ENCODE measurements at regions not wholly inside any gene's neighbourhood (a gene's known extent, or its start where the extent isn't known, plus 50 kb on each side); places are given as distances from the start of the nearest gene placed in this dataset.

- in situ Hi-C loops (cut with HindIII; ENCODE audit: low sequenced_read_pairs), result no loop called here
- TF ChIP-seq CTCF (IDR thresholded peaks at IDR 0.05; ENCODE audit: low read depth, low read length), result no peak
- no peak for DNase-seq (ENCODE audit: low read depth, low spot score)
- H3K4me3 ChIP-seq (ENCODE audit: low read depth, low read length), result no peak overlapping the region
Measured at GRCh38 chr7:21169667-21170580, 258.0 kb upstream of the SP4 start.

GRCh38 chr7:21172800-21173199 is 255.1 kb upstream of the SP4 start:
- in situ Hi-C loops (cut with HindIII; ENCODE audit: low sequenced_read_pairs), result no loop called here
- DNase-seq (ENCODE audit: low read depth, low spot score), result no peak
- TF ChIP-seq CTCF (IDR thresholded peaks at IDR 0.05; ENCODE audit: low read depth, low read length), result no peak
- no peak overlapping the region for H3K4me3 ChIP-seq (ENCODE audit: low read depth, low read length)

GRCh38 chr7:21173436-21173835 is 254.4 kb upstream of the SP4 start:
- no peak for DNase-seq (ENCODE audit: low read depth, low spot score)
- no peak for TF ChIP-seq CTCF (IDR thresholded peaks at IDR 0.05; ENCODE audit: low read depth, low read length)
- no peak overlapping the region for H3K4me3 ChIP-seq (ENCODE audit: low read depth, low read length)
- in situ Hi-C loops (cut with HindIII; ENCODE audit: low sequenced_read_pairs), result no loop called here

- in situ Hi-C loops (cut with HindIII; ENCODE audit: low sequenced_read_pairs), result no loop called here
- DNase-seq (ENCODE audit: low read depth, low spot score), result no peak
- H3K4me3 ChIP-seq (ENCODE audit: low read depth, low read length), result no peak overlapping the region
- TF ChIP-seq CTCF (IDR thresholded peaks at IDR 0.05; ENCODE audit: low read depth, low read length), result no peak
Measured at GRCh38 chr7:21175714-21176113, 252.2 kb upstream of the SP4 start.

- DNase-seq (ENCODE audit: low read depth, low spot score), result no peak
- TF ChIP-seq CTCF (IDR thresholded peaks at IDR 0.05; ENCODE audit: low read depth, low read length), result no peak
- H3K4me3 ChIP-seq (ENCODE audit: low read depth, low read length), result no peak overlapping the region
- in situ Hi-C loops (cut with HindIII; ENCODE audit: low sequenced_read_pairs), result no loop called here
Measured at GRCh38 chr7:21184942-21185652, 242.8 kb upstream of the SP4 start.

GRCh38 chr7:21185653-21186265 is 242.1 kb upstream of the SP4 start:
- H3K4me3 ChIP-seq (ENCODE audit: low read depth, low read length), result no peak overlapping the region
- TF ChIP-seq CTCF (IDR thresholded peaks at IDR 0.05; ENCODE audit: low read depth, low read length), result no peak
- in situ Hi-C loops (cut with HindIII; ENCODE audit: low sequenced_read_pairs), result no loop called here
- DNase-seq (ENCODE audit: low read depth, low spot score), result no peak

Measured in astrocyte of the spinal cord (primary cell).